ENCODE measurements at regions not wholly inside any gene's neighbourhood (a gene's known extent, or its start where the extent isn't known, plus 50 kb on each side); places are given as distances from the start of the nearest gene placed in this dataset.

GRCh38 chr7:40948239-40948638 lies 754.7 kb downstream of the INHBA start:
- TF ChIP-seq POLR2A (IDR thresholded peaks at IDR 0.05): no peak
- no peak for TF ChIP-seq CTCF (IDR thresholded peaks at IDR 0.05)
